Stimulated activated CD4-positive, alpha-beta T cell treated with anti-CD3 and anti-CD28 coated beads, Interleukin-4, amount 100 ng/mL, for 24 hours (primary cell): ENCODE measurements at regions not wholly inside any gene's neighbourhood (a gene's known extent, or its start where the extent isn't known, plus 50 kb on each side); places are given as distances from the start of the nearest gene placed in this dataset.
"Not testable (repeated sequence)": the region's sequence is repeated elsewhere in the genome, so short reads cannot be mapped to it uniquely, and the experiment has no call there.

Source experiments
- DNase-seq: peaks from one replicate; pipeline ENCODE4 v3.0.0-alpha.2; 2020

GRCh38 chr12:46884362-46884761 lies 58.6 kb upstream of the SLC38A4 start:
- no peak for DNase-seq

- DNase-seq, result no peak
These were observed 60.8 kb upstream of the SLC38A4 start for GRCh38 chr12:46886541-46887041.

GRCh38 chr12:46887870-46888269 lies 62.1 kb upstream of the SLC38A4 start:
- no peak for DNase-seq

GRCh38 chr12:46888568-46888967 lies 62.8 kb upstream of the SLC38A4 start:
- no peak for DNase-seq

- no peak for DNase-seq
These were observed 65.5 kb upstream of the SLC38A4 start for GRCh38 chr12:46891306-46891705.

GRCh38 chr12:46892034-46892705 lies 66.4 kb upstream of the SLC38A4 start:
- DNase-seq, result no peak

GRCh38 chr12:46892887-46893286 lies 67.1 kb upstream of the SLC38A4 start:
- DNase-seq, result no peak

- no peak for DNase-seq
These were observed 67.6 kb upstream of the SLC38A4 start for GRCh38 chr12:46893434-46893833.

- DNase-seq, result no peak
These were observed 69.9 kb upstream of the SLC38A4 start for GRCh38 chr12:46895726-46896125.

GRCh38 chr12:46896680-46897079 lies 70.9 kb upstream of the SLC38A4 start:
- DNase-seq, result no peak

- DNase-seq, result no peak
These were observed 72.5 kb upstream of the SLC38A4 start for GRCh38 chr12:46898152-46898931.

- no peak for DNase-seq
These were observed 73.2 kb upstream of the SLC38A4 start for GRCh38 chr12:46898989-46899388.

GRCh38 chr12:46900734-46901463 lies 75.1 kb upstream of the SLC38A4 start:
- DNase-seq, result no peak

- DNase-seq, result no peak
These were observed 75.8 kb upstream of the SLC38A4 start for GRCh38 chr12:46901464-46902205.

- no peak for DNase-seq
These were observed 77.3 kb upstream of the SLC38A4 start for GRCh38 chr12:46903058-46903457.

- no peak for DNase-seq
These were observed 78.8 kb upstream of the SLC38A4 start for GRCh38 chr12:46904406-46905238.

GRCh38 chr12:46905239-46905627 lies 79.4 kb upstream of the SLC38A4 start:
- DNase-seq, result not testable (repeated sequence)

GRCh38 chr12:46907791-46908190 lies 82.0 kb upstream of the SLC38A4 start:
- no peak for DNase-seq

GRCh38 chr12:46908236-46908935 lies 82.6 kb upstream of the SLC38A4 start:
- DNase-seq, result no peak

GRCh38 chr12:46908936-46909635 lies 83.3 kb upstream of the SLC38A4 start:
- DNase-seq, result no peak

GRCh38 chr12:46910830-46911229 lies 85.0 kb upstream of the SLC38A4 start:
- DNase-seq, result no peak
